ENCODE measurements at regions not wholly inside any gene's neighbourhood (a gene's known extent, or its start where the extent isn't known, plus 50 kb on each side); places are given as distances from the start of the nearest gene placed in this dataset.

GRCh38 chr4:162443510-162443909, 279.7 kb upstream of the FSTL5 start:
- no peak for DNase-seq (ENCODE audit: low read depth)
- H3K4me3 ChIP-seq (ENCODE audit: low read depth, low read length), result no peak overlapping the region
- TF ChIP-seq MAX (IDR thresholded peaks at IDR 0.05; ENCODE audit: low read depth, low read length) (no peak), POLR2A (IDR thresholded peaks at IDR 0.05; ENCODE audit: extremely low read depth, insufficient read length) (no peak), CTCF (IDR thresholded peaks at IDR 0.05; ENCODE audit: low read depth, low read length) (no peak), MYC (IDR thresholded peaks at IDR 0.05; ENCODE audit: low read depth, low read length) (no peak)

GRCh38 chr4:162442128-162442527, 278.3 kb upstream of the FSTL5 start:
- H3K4me3 ChIP-seq (ENCODE audit: low read depth, low read length), result no peak overlapping the region
- TF ChIP-seq POLR2A (IDR thresholded peaks at IDR 0.05; ENCODE audit: extremely low read depth, insufficient read length), result no peak
- no peak for TF ChIP-seq CTCF (IDR thresholded peaks at IDR 0.05; ENCODE audit: low read depth, low read length)
- TF ChIP-seq MYC (IDR thresholded peaks at IDR 0.05; ENCODE audit: low read depth, low read length), result no peak
- no peak for TF ChIP-seq MAX (IDR thresholded peaks at IDR 0.05; ENCODE audit: low read depth, low read length)
- DNase-seq (ENCODE audit: low read depth), result no peak

- no peak overlapping the region for H3K4me3 ChIP-seq (ENCODE audit: low read depth, low read length)
- DNase-seq (ENCODE audit: low read depth), result no peak
- no peak for TF ChIP-seq MYC (IDR thresholded peaks at IDR 0.05; ENCODE audit: low read depth, low read length)
- TF ChIP-seq POLR2A (IDR thresholded peaks at IDR 0.05; ENCODE audit: extremely low read depth, insufficient read length), result no peak
- no peak for TF ChIP-seq CTCF (IDR thresholded peaks at IDR 0.05; ENCODE audit: low read depth, low read length)
- TF ChIP-seq MAX (IDR thresholded peaks at IDR 0.05; ENCODE audit: low read depth, low read length), result no peak
These were observed 258.5 kb upstream of the FSTL5 start for GRCh38 chr4:162422312-162422711.

- TF ChIP-seq POLR2A (IDR thresholded peaks at IDR 0.05; ENCODE audit: extremely low read depth, insufficient read length), result no peak
- no peak for TF ChIP-seq CTCF (IDR thresholded peaks at IDR 0.05; ENCODE audit: low read depth, low read length)
- TF ChIP-seq MAX (IDR thresholded peaks at IDR 0.05; ENCODE audit: low read depth, low read length), result no peak
- no peak for TF ChIP-seq MYC (IDR thresholded peaks at IDR 0.05; ENCODE audit: low read depth, low read length)
- H3K4me3 ChIP-seq (ENCODE audit: low read depth, low read length), result no peak overlapping the region
- DNase-seq (ENCODE audit: low read depth), result no peak
These were observed 247.1 kb upstream of the FSTL5 start for GRCh38 chr4:162410854-162411253.

- no peak overlapping the region for H3K4me3 ChIP-seq (ENCODE audit: low read depth, low read length)
- TF ChIP-seq CTCF (IDR thresholded peaks at IDR 0.05; ENCODE audit: low read depth, low read length) (no peak), POLR2A (IDR thresholded peaks at IDR 0.05; ENCODE audit: extremely low read depth, insufficient read length) (no peak), MYC (IDR thresholded peaks at IDR 0.05; ENCODE audit: low read depth, low read length) (no peak), MAX (IDR thresholded peaks at IDR 0.05; ENCODE audit: low read depth, low read length) (no peak)
- DNase-seq (ENCODE audit: low read depth), result no peak
These were observed 245.2 kb upstream of the FSTL5 start for GRCh38 chr4:162409048-162409447.

- no peak for DNase-seq (ENCODE audit: low read depth)
- H3K4me3 ChIP-seq (ENCODE audit: low read depth, low read length), result no peak overlapping the region
- TF ChIP-seq MAX (IDR thresholded peaks at IDR 0.05; ENCODE audit: low read depth, low read length), result no peak
- no peak for TF ChIP-seq CTCF (IDR thresholded peaks at IDR 0.05; ENCODE audit: low read depth, low read length)
- no peak for TF ChIP-seq MYC (IDR thresholded peaks at IDR 0.05; ENCODE audit: low read depth, low read length)
- TF ChIP-seq POLR2A (IDR thresholded peaks at IDR 0.05; ENCODE audit: extremely low read depth, insufficient read length), result no peak
These were observed 244.5 kb upstream of the FSTL5 start for GRCh38 chr4:162408309-162408708.

Measured in NB4 (cell line).